HT1080 (cell line): ENCODE measurements at regions not wholly inside any gene's neighbourhood (a gene's known extent, or its start where the extent isn't known, plus 50 kb on each side); places are given as distances from the start of the nearest gene placed in this dataset.
"Not testable (repeated sequence)": the region's sequence is repeated elsewhere in the genome, so short reads cannot be mapped to it uniquely, and the experiment has no call there.

Experiments used
- DNase-seq: peaks from one replicate; pipeline ENCODE4 v3.0.0-alpha.2; 2015; ENCODE audit warnings: low read depth

- DNase-seq, result no peak
Measured at GRCh38 chr14:28820677-28821076, 54.1 kb downstream of the FOXG1 start.

- DNase-seq, result no peak
Measured at GRCh38 chr14:28821993-28822392, 55.4 kb downstream of the FOXG1 start.

- DNase-seq, result no peak
Measured at GRCh38 chr14:28823245-28823644, 56.7 kb downstream of the FOXG1 start.

GRCh38 chr14:28830115-28830534, 63.5 kb downstream of the FOXG1 start:
- peak; percentile 63 for DNase-seq

GRCh38 chr14:28831126-28831525, 64.5 kb downstream of the FOXG1 start:
- DNase-seq, result peak; percentile 3

- not testable (repeated sequence) for DNase-seq
Measured at GRCh38 chr14:28842569-28842968, 76.0 kb downstream of the FOXG1 start.

- DNase-seq, result peak; percentile 3
Measured at GRCh38 chr14:28867571-28867970, 101.0 kb downstream of the FOXG1 start.

GRCh38 chr14:28870033-28870564, 103.5 kb downstream of the FOXG1 start:
- no peak for DNase-seq

GRCh38 chr14:28875934-28876571, 109.5 kb downstream of the FOXG1 start:
- no peak for DNase-seq

- DNase-seq, result no peak
Measured at GRCh38 chr14:28876572-28876945, 110.0 kb downstream of the FOXG1 start.

- no peak for DNase-seq
Measured at GRCh38 chr14:28877923-28878322, 111.3 kb downstream of the FOXG1 start.

GRCh38 chr14:28879573-28879996, 113.0 kb downstream of the FOXG1 start:
- no peak for DNase-seq

GRCh38 chr14:28886940-28887339, 120.4 kb downstream of the FOXG1 start:
- DNase-seq, result no peak

- no peak for DNase-seq
Measured at GRCh38 chr14:28895389-28895788, 128.8 kb downstream of the FOXG1 start.

- no peak for DNase-seq
Measured at GRCh38 chr14:28896337-28896736, 129.8 kb downstream of the FOXG1 start.

GRCh38 chr14:28901631-28902030, 135.0 kb downstream of the FOXG1 start:
- peak; percentile 17 for DNase-seq

GRCh38 chr14:28902930-28903329, 136.3 kb downstream of the FOXG1 start:
- peak; percentile 3 for DNase-seq

- DNase-seq, result no peak
Measured at GRCh38 chr14:28911521-28911920, 144.9 kb downstream of the FOXG1 start.

- DNase-seq, result no peak
Measured at GRCh38 chr14:28913056-28913455, 146.5 kb downstream of the FOXG1 start.

- no peak for DNase-seq
Measured at GRCh38 chr14:28926122-28926521, 159.5 kb downstream of the FOXG1 start.

GRCh38 chr14:28931999-28932398, 165.4 kb downstream of the FOXG1 start:
- peak; percentile 21 for DNase-seq

- no peak for DNase-seq
Measured at GRCh38 chr14:28936601-28937000, 170.0 kb downstream of the FOXG1 start.

- DNase-seq, result no peak
Measured at GRCh38 chr14:28941758-28942157, 175.2 kb downstream of the FOXG1 start.

- no peak for DNase-seq
Measured at GRCh38 chr14:28944605-28945004, 178.0 kb downstream of the FOXG1 start.
